HepG2 (cell line): ENCODE measurements at regions not wholly inside any gene's neighbourhood (a gene's known extent, or its start where the extent isn't known, plus 50 kb on each side); places are given as distances from the start of the nearest gene placed in this dataset.
A peak's percentile ranks its signal among the peaks of the same experiment; 100 is the strongest.

Experiments
- AKNA ChIP-seq: sonication (generic); formaldehyde crosslinking; IDR thresholded peaks from 2 replicates; pipeline ENCODE4 v1.4.0; 2020; ENCODE audit warnings: missing genetic modification reagents, borderline replicate concordance
- ASH2L ChIP-seq: fragments of 300-600, 200-600 bp; sonication (generic); IDR thresholded peaks from 2 replicates; pipeline ENCODE4 v1.7.0; 2017; ENCODE audit warnings: low read depth, mild to moderate bottlenecking, moderate library complexity, mixed read lengths, low read length; ENCODE audit not compliant: insufficient read length
- ATF5 ChIP-seq: sonication (generic); formaldehyde crosslinking; IDR thresholded peaks from 2 replicates; pipeline ENCODE4 v1.4.0; 2020; ENCODE audit warnings: mild to moderate bottlenecking, low read depth, missing genetic modification reagents
- CBX5 ChIP-seq: sonication (generic); formaldehyde crosslinking; IDR thresholded peaks from 2 replicates; pipeline ENCODE4 v1.4.0; 2020; ENCODE audit warnings: missing genetic modification reagents, borderline replicate concordance
- E2F2 ChIP-seq: sonication (generic); formaldehyde crosslinking; IDR thresholded peaks from 2 replicates; pipeline ENCODE4 v1.4.0; 2020; ENCODE audit warnings: missing genetic modification reagents, borderline replicate concordance
- HNF4A ChIP-seq: sonication (generic); formaldehyde crosslinking; IDR thresholded peaks from 2 replicates; pipeline ENCODE4 v1.4.0; 2020; ENCODE audit warnings: missing genetic modification reagents
- JDP2 ChIP-seq: sonication (generic); formaldehyde crosslinking; IDR thresholded peaks from 2 replicates; pipeline ENCODE4 v1.8.1; 2022; ENCODE audit warnings: missing genetic modification reagents, borderline replicate concordance
- MIXL1 ChIP-seq: IDR thresholded peaks from 2 replicates; pipeline ENCODE4 v1.6.1; 2016
- MTF2 ChIP-seq: sonication (generic); formaldehyde crosslinking; IDR thresholded peaks from 2 replicates; pipeline ENCODE4 v1.5.0; 2020; ENCODE audit warnings: missing genetic modification reagents, borderline replicate concordance
- REPIN1 ChIP-seq: sonication (generic); formaldehyde crosslinking; IDR thresholded peaks from 2 replicates; pipeline ENCODE4 v1.8.0; 2022; ENCODE audit warnings: missing genetic modification reagents, low read depth, mild to moderate bottlenecking, borderline replicate concordance
- SKIL ChIP-seq: sonication (generic); formaldehyde crosslinking; IDR thresholded peaks from 2 replicates; pipeline ENCODE4 v1.8.0; 2022; ENCODE audit warnings: missing genetic modification reagents, mild to moderate bottlenecking, moderate library complexity, borderline replicate concordance
- SOX13 ChIP-seq, 3 experiments: fragments of 450-650 bp in 1 of 3; sonication (generic) in 1 of 3; formaldehyde crosslinking in 1 of 3; IDR thresholded peaks in 2 of 3; conservative IDR thresholded peaks in 1 of 3; 2 replicates each; pipeline versions ENCODE4 v1.5.0 to v1.6.1; 2016 to 2020; ENCODE audit warnings: antibody characterized with exemption in 1 of 3, mild to moderate bottlenecking in 1 of 3, missing compliant biosample characterization in 1 of 3, missing genetic modification reagents in 1 of 3, moderate library complexity in 1 of 3
- SOX5 ChIP-seq: IDR thresholded peaks from 2 replicates; pipeline ENCODE4 v1.6.1; 2016; ENCODE audit warnings: borderline replicate concordance
- SP1 ChIP-seq, 2 experiments: fragments of 450-650 bp in 1 of 2; sonication (generic) in 1 of 2; formaldehyde crosslinking in 1 of 2; IDR thresholded peaks; 2 replicates each; pipeline versions ENCODE4 v1.4.0 to v1.6.1; 2016 to 2020; ENCODE audit warnings: missing genetic modification reagents in 1 of 2
- TCF7 ChIP-seq: sonication (generic); IDR thresholded peaks from 2 replicates; pipeline ENCODE4 v1.6.1; 2016; ENCODE audit warnings: antibody characterized with exemption, low read depth
- YY1 ChIP-seq: IDR thresholded peaks from 2 replicates; pipeline ENCODE4 v1.6.1; 2011; ENCODE audit warnings: low read length, low read depth, moderate library complexity, mild to moderate bottlenecking; ENCODE audit not compliant: insufficient read depth, insufficient replicate concordance
- ZBTB39 ChIP-seq: sonication (generic); formaldehyde crosslinking; IDR thresholded peaks from 2 replicates; pipeline ENCODE4 v1.5.0; 2020; ENCODE audit warnings: missing genetic modification reagents
- ZFYVE20 ChIP-seq: sonication (generic); formaldehyde crosslinking; IDR thresholded peaks from 2 replicates; pipeline ENCODE4 v1.8.0; 2023; ENCODE audit warnings: low read depth, mild to moderate bottlenecking, moderate library complexity, missing genetic modification reagents, borderline replicate concordance

- TF ChIP-seq AKNA (no peak), TCF7 (peak; percentile 65), SKIL (CRISPR knock-in tag) (no peak), MTF2 (CRISPR knock-in tag) (no peak), YY1 (no peak), CBX5 (CRISPR knock-in tag) (no peak), SOX5 (CRISPR knock-in tag) (peak; percentile 22; the same call in 1 of the 2 replicates), MIXL1 (no peak), HNF4A (CRISPR knock-in tag) (peak; percentile 4; the same call in 1 of the 2 replicates), ZBTB39 (CRISPR knock-in tag) (no peak), ATF5 (no peak), JDP2 (CRISPR knock-in tag) (no peak), ASH2L (peak; percentile 44), ZFYVE20 (no peak), REPIN1 (no peak), E2F2 (CRISPR knock-in tag) (no peak), SP1 (IDR thresholded peaks at IDR 0.05) (no peak), SP1 (CRISPR knock-in tag; IDR thresholded peaks at IDR 0.05) (no peak), SOX13 (IDR thresholded peaks at IDR 0.05) (peak; percentile 44; the same call in 1 of the 2 replicates), SOX13 (CRISPR knock-in tag; conservative IDR thresholded peaks at IDR 0.05 in 1 of 2, IDR thresholded peaks at IDR 0.05 in 1 of 2) (peak in 1 of 2 experiments; percentile 59; a peak in 2 of 4 replicates)
These were observed 80.7 kb downstream of the OLIG3 start (continued) for GRCh38 chr6:137413482-137413881.
